ENCODE measurements at regions not wholly inside any gene's neighbourhood (a gene's known extent, or its start where the extent isn't known, plus 50 kb on each side); places are given as distances from the start of the nearest gene placed in this dataset.

DNA sequence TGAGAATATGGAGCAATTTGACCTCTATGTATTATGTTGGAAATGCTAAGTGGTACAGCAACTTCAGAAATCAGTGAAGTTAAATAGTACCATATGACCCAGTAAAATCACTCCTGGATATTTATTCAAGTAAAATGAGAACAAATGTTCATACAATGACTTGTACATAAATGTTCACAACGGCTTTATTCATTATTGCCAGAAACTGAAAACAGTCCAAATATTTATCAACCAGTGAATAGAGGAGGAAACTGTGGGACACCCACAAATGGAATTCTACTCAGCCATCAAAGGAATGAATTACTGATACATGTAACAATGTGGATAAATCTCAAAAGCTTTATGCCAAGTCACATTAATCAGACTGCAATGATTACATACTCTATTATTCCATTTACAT lies 416.3 kb downstream of the AASDHPPT start:
- H3K27me3 ChIP-seq (replicated peaks in 1 of 2; ENCODE audit: control insufficient read depth in 2 of 2, extremely low read depth in 1 of 2, insufficient read depth in 2 of 2, low read length in 1 of 2) = no peaks in the 10 kb centered on the region
- Mint-ChIP-seq H3K27me3 (no peaks in the 10 kb centered on the region), H3K4me1 (no peaks in the 10 kb centered on the region), H3K4me3 (no peak overlapping the region), H3K9me3 (peaks cover 6 to 9% (median 7%) of the 10 kb centered on the region in 3 donors), H3K36me3 (no peaks in the 10 kb centered on the region), H3K27ac (no peak overlapping the region)
- no peaks in the 10 kb centered on the region for H3K9me3 ChIP-seq
- H3K4me3 ChIP-seq (ENCODE audit: control insufficient read depth in 1 of 2, extremely low read depth in 1 of 2, low read length in 1 of 2) = no peak overlapping the region
- ATAC-seq (replicated peaks in 1 of 4) = no peak
- CTCF ChIA-PET = no interaction called here
- no peaks in the 10 kb centered on the region for H3K4me1 ChIP-seq (ENCODE audit: control insufficient read depth in 1 of 2, extremely low read depth in 1 of 2, insufficient read depth in 2 of 2, low read length in 2 of 2)
- DNase-seq = no peak
- H3K36me3 ChIP-seq (ENCODE audit: control insufficient read depth in 2 of 2, extremely low read depth in 1 of 2, insufficient read depth in 1 of 2, low read length in 1 of 2) = no peaks in the 10 kb centered on the region
- no CpG with 5 or more reads among the region's 1 CpG for WGBS (ENCODE audit: insufficient coverage)
- POLR2A ChIA-PET = no interaction called here
- H3K27ac ChIP-seq (ENCODE audit: low read length) = no peak overlapping the region

DNA sequence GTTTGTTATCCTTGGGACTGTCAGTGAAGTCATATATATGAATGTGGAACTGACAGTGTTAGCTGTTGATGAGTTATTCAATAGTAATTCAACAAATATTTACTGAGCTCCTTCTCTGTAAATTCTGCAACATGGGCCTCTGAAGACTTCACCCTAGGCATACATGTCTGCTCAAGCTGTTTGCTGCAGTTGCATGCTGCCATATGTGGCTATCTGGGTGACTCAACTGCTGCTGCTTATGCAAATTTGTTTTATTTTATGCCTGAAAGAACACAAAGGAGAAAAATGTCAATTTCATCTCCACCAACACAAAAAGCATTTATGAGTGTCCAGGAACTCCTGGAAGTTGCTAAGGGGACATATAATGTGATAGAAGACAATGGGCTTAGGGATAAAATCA lies 417.6 kb downstream of the AASDHPPT start:
- no peak overlapping the region for H3K4me3 Mint-ChIP-seq
- POLR2A ChIA-PET = no interaction called here

GRCh38 chr11:106496677-106497076 lies 419.2 kb downstream of the AASDHPPT start:
- CTCF ChIA-PET = no interaction called here
- Mint-ChIP-seq H3K9me3 (peaks cover 2 to 13% (median 7%) of the 10 kb centered on the region in 3 donors), H3K27me3 (no peaks in the 10 kb centered on the region), H3K36me3 (no peaks in the 10 kb centered on the region), H3K4me1 (no peaks in the 10 kb centered on the region), H3K4me3 (no peak overlapping the region), H3K27ac (no peak overlapping the region)
- H3K27ac ChIP-seq (ENCODE audit: low read length) = no peak overlapping the region
- DNase-seq (no peak), ATAC-seq (replicated peaks in 1 of 4) (no peak)
- H3K9me3 ChIP-seq = no peaks in the 10 kb centered on the region
- H3K4me1 ChIP-seq (ENCODE audit: control insufficient read depth in 1 of 2, extremely low read depth in 1 of 2, insufficient read depth in 2 of 2, low read length in 2 of 2) = no peaks in the 10 kb centered on the region
- H3K27me3 ChIP-seq (replicated peaks in 1 of 2; ENCODE audit: control insufficient read depth in 2 of 2, extremely low read depth in 1 of 2, insufficient read depth in 2 of 2, low read length in 1 of 2) = no peaks in the 10 kb centered on the region
- H3K4me3 ChIP-seq (ENCODE audit: control insufficient read depth in 1 of 2, extremely low read depth in 1 of 2, low read length in 1 of 2) = no peak overlapping the region
- no CpG with 5 or more reads among the region's 2 CpGs for WGBS (ENCODE audit: insufficient coverage)
- POLR2A ChIA-PET = no interaction called here
- H3K36me3 ChIP-seq (ENCODE audit: control insufficient read depth in 2 of 2, extremely low read depth in 1 of 2, insufficient read depth in 1 of 2, low read length in 1 of 2) = no peaks in the 10 kb centered on the region

More for the DNA sequence above, 417.6 kb downstream of the AASDHPPT start:
- no peaks in the 10 kb centered on the region for H3K4me1 ChIP-seq (ENCODE audit: control insufficient read depth in 1 of 2, extremely low read depth in 1 of 2, insufficient read depth in 2 of 2, low read length in 2 of 2)
- H3K36me3 ChIP-seq (ENCODE audit: control insufficient read depth in 2 of 2, extremely low read depth in 1 of 2, insufficient read depth in 1 of 2, low read length in 1 of 2) = no peaks in the 10 kb centered on the region
- no peak for ATAC-seq (replicated peaks in 1 of 4)
- CTCF ChIA-PET = no interaction called here
- Mint-ChIP-seq H3K9me3 (peaks cover 6 to 9% (median 7%) of the 10 kb centered on the region in 3 donors), H3K4me1 (no peaks in the 10 kb centered on the region), H3K27me3 (no peaks in the 10 kb centered on the region), H3K36me3 (no peaks in the 10 kb centered on the region), H3K27ac (no peak overlapping the region)
- H3K27ac ChIP-seq (ENCODE audit: low read length) = no peak overlapping the region
- H3K4me3 ChIP-seq (ENCODE audit: control insufficient read depth in 1 of 2, extremely low read depth in 1 of 2, low read length in 1 of 2) = no peak overlapping the region
- H3K27me3 ChIP-seq (replicated peaks in 1 of 2; ENCODE audit: control insufficient read depth in 2 of 2, extremely low read depth in 1 of 2, insufficient read depth in 2 of 2, low read length in 1 of 2) = no peaks in the 10 kb centered on the region
- no peak for DNase-seq
- H3K9me3 ChIP-seq = no peaks in the 10 kb centered on the region

GRCh38 chr11:106497321-106497720 lies 419.9 kb downstream of the AASDHPPT start:
- H3K27ac Mint-ChIP-seq = no peak overlapping the region
- Histone ChIP-seq H3K9me3 (no peaks in the 10 kb centered on the region), H3K27me3 (replicated peaks in 1 of 2; ENCODE audit: control insufficient read depth in 2 of 2, extremely low read depth in 1 of 2, insufficient read depth in 2 of 2, low read length in 1 of 2) (no peaks in the 10 kb centered on the region), H3K27ac (ENCODE audit: low read length) (no peak overlapping the region), H3K4me3 (ENCODE audit: control insufficient read depth in 1 of 2, extremely low read depth in 1 of 2, low read length in 1 of 2) (no peak overlapping the region), H3K4me1 (ENCODE audit: control insufficient read depth in 1 of 2, extremely low read depth in 1 of 2, insufficient read depth in 2 of 2, low read length in 2 of 2) (no peaks in the 10 kb centered on the region), H3K36me3 (ENCODE audit: control insufficient read depth in 2 of 2, extremely low read depth in 1 of 2, insufficient read depth in 1 of 2, low read length in 1 of 2) (no peaks in the 10 kb centered on the region)
- no peaks in the 10 kb centered on the region for H3K36me3 Mint-ChIP-seq
- CTCF ChIA-PET = no interaction called here
- WGBS (ENCODE audit: insufficient coverage) = 94% methylated on average over 8 of the region's 9 CpGs
- H3K9me3 Mint-ChIP-seq = peaks cover 2 to 11% (median 8%) of the 10 kb centered on the region in 3 donors
- POLR2A ChIA-PET = no interaction called here
- ATAC-seq (replicated peaks in 1 of 4) = no peak
- H3K4me1 Mint-ChIP-seq = no peaks in the 10 kb centered on the region
- no peak for DNase-seq
- no peak overlapping the region for H3K4me3 Mint-ChIP-seq
- no peaks in the 10 kb centered on the region for H3K27me3 Mint-ChIP-seq

GRCh38 chr11:106497822-106498221 lies 420.4 kb downstream of the AASDHPPT start:
- H3K27ac ChIP-seq (ENCODE audit: low read length) = no peak overlapping the region
- H3K27me3 ChIP-seq (replicated peaks in 1 of 2; ENCODE audit: control insufficient read depth in 2 of 2, extremely low read depth in 1 of 2, insufficient read depth in 2 of 2, low read length in 1 of 2) = no peaks in the 10 kb centered on the region
- H3K36me3 ChIP-seq (ENCODE audit: control insufficient read depth in 2 of 2, extremely low read depth in 1 of 2, insufficient read depth in 1 of 2, low read length in 1 of 2) = no peaks in the 10 kb centered on the region
- Mint-ChIP-seq H3K27me3 (no peaks in the 10 kb centered on the region), H3K9me3 (peaks cover 3 to 10% (median 10%) of the 10 kb centered on the region in 3 donors), H3K27ac (no peak overlapping the region), H3K36me3 (no peaks in the 10 kb centered on the region), H3K4me3 (no peak overlapping the region), H3K4me1 (no peaks in the 10 kb centered on the region)
- no peak for ATAC-seq (replicated peaks in 1 of 4)
- no peak overlapping the region for H3K4me3 ChIP-seq (ENCODE audit: control insufficient read depth in 1 of 2, extremely low read depth in 1 of 2, low read length in 1 of 2)
- ChIA-PET POLR2A (no interaction called here), CTCF (no interaction called here)
- 40% methylated on average over 2 of the region's 2 CpGs for WGBS (ENCODE audit: insufficient coverage)
- no peaks in the 10 kb centered on the region for H3K4me1 ChIP-seq (ENCODE audit: control insufficient read depth in 1 of 2, extremely low read depth in 1 of 2, insufficient read depth in 2 of 2, low read length in 2 of 2)
- H3K9me3 ChIP-seq = no peaks in the 10 kb centered on the region
- no peak for DNase-seq

DNA sequence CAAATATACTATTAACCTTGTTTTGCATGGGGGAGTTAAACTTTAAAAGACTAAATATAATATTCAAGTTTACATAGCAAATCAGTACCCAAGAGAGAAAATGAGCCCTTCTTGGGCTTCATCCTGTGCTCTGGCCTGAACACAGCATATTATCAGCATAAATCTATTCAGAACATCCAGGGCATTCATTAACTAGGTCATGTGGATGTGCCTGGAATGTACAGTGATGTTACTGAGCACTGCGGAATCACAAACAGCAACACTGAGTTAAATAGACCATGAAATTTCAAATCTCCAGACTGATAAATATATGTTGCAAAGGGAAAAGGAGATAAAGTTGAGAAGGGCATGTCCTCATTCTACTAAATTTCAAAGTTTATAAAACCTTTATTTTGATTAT lies 426.4 kb downstream of the AASDHPPT start:
- no peaks in the 10 kb centered on the region for H3K27me3 ChIP-seq (replicated peaks in 1 of 2; ENCODE audit: control insufficient read depth in 2 of 2, extremely low read depth in 1 of 2, insufficient read depth in 2 of 2, low read length in 1 of 2)
- Mint-ChIP-seq H3K4me3 (no peak overlapping the region), H3K4me1 (no peaks in the 10 kb centered on the region), H3K27ac (no peak overlapping the region), H3K9me3 (peaks cover 8 to 14% (median 13%) of the 10 kb centered on the region in 3 donors), H3K36me3 (no peaks in the 10 kb centered on the region), H3K27me3 (no peaks in the 10 kb centered on the region)
- H3K4me1 ChIP-seq (ENCODE audit: control insufficient read depth in 1 of 2, extremely low read depth in 1 of 2, insufficient read depth in 2 of 2, low read length in 2 of 2) = no peaks in the 10 kb centered on the region
- CTCF ChIA-PET = no interaction called here
- no peaks in the 10 kb centered on the region for H3K36me3 ChIP-seq (ENCODE audit: control insufficient read depth in 2 of 2, extremely low read depth in 1 of 2, insufficient read depth in 1 of 2, low read length in 1 of 2)
- H3K4me3 ChIP-seq (ENCODE audit: control insufficient read depth in 1 of 2, extremely low read depth in 1 of 2, low read length in 1 of 2) = no peak overlapping the region
- H3K27ac ChIP-seq (ENCODE audit: low read length) = no peak overlapping the region
- no peak for DNase-seq
- ATAC-seq (replicated peaks in 1 of 4) = no peak
- POLR2A ChIA-PET = no interaction called here
- H3K9me3 ChIP-seq = no peaks in the 10 kb centered on the region
- WGBS (ENCODE audit: insufficient coverage) = no CpG with 5 or more reads among the region's 1 CpG

DNA sequence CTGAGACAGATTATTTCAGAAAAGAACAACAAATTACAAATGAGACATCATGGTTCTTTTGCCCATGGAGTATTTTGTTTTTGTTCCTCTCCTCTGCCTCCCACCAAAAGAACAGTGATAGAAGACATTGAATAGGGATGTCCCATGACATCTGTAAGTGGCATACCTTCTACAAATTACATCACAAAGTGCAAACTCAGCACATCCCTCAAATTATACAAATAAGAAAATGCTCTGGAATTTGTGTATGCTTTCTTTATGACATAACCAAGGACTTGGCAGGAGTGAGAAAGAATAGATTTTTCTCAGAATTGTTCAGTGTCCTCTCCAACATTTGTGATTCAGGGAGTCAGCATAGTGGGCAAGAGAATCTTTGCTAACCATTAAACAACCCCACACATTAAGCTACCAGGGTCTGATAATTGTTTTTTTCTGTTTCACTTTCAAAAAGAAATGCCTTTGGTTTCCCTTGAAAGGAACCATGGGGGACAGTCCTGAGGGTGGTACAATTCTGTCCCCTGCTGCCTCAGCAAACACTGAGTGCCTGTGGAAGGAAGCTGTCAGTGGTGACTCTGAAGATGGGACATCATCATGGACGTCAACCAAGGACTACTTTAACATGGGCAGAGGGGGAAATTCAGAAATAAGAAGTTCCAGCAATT lies 430.3 kb downstream of the AASDHPPT start:
- ChIA-PET CTCF (no interaction called here), POLR2A (no interaction called here)

More for the DNA sequence above, 430.3 kb downstream of the AASDHPPT start:
- DNase-seq (no peak), ATAC-seq (replicated peaks in 1 of 4) (no peak)
- Histone ChIP-seq H3K27ac (ENCODE audit: low read length) (no peak overlapping the region), H3K9me3 (no peaks in the 10 kb centered on the region), H3K4me1 (ENCODE audit: control insufficient read depth in 1 of 2, extremely low read depth in 1 of 2, insufficient read depth in 2 of 2, low read length in 2 of 2) (no peaks in the 10 kb centered on the region), H3K36me3 (ENCODE audit: control insufficient read depth in 2 of 2, extremely low read depth in 1 of 2, insufficient read depth in 1 of 2, low read length in 1 of 2) (no peaks in the 10 kb centered on the region), H3K27me3 (replicated peaks in 1 of 2; ENCODE audit: control insufficient read depth in 2 of 2, extremely low read depth in 1 of 2, insufficient read depth in 2 of 2, low read length in 1 of 2) (no peaks in the 10 kb centered on the region), H3K4me3 (ENCODE audit: control insufficient read depth in 1 of 2, extremely low read depth in 1 of 2, low read length in 1 of 2) (no peak overlapping the region)
- 43% methylated on average over 1 of the region's 1 CpG for WGBS (ENCODE audit: insufficient coverage)
- no peak overlapping the region for H3K27ac Mint-ChIP-seq
- H3K36me3 Mint-ChIP-seq = no peaks in the 10 kb centered on the region
- peaks cover 10 to 13% (median 13%) of the 10 kb centered on the region in 3 donors for H3K9me3 Mint-ChIP-seq
- H3K4me1 Mint-ChIP-seq = no peaks in the 10 kb centered on the region
- H3K27me3 Mint-ChIP-seq = no peaks in the 10 kb centered on the region
- no peak overlapping the region for H3K4me3 Mint-ChIP-seq

All from T-cell (primary cell).